H9 (cell line): ENCODE measurements at regions not wholly inside any gene's neighbourhood (a gene's known extent, or its start where the extent isn't known, plus 50 kb on each side); places are given as distances from the start of the nearest gene placed in this dataset.
A peak's percentile ranks its signal among the peaks of the same experiment; 100 is the strongest.

Experiments used
- DNase-seq: peaks from one replicate; pipeline ENCODE4 v3.0.0-alpha.2; 2017
- H2AFZ ChIP-seq: one replicate; pipeline ENCODE4 v1.6.1; 2013; ENCODE audit warnings: mild to moderate bottlenecking, low read length, control low read depth, moderate library complexity
- H2AK5ac ChIP-seq: 2 replicates; pipeline ENCODE4 v1.6.1; 2013; ENCODE audit warnings: low read length, control low read depth, mixed read lengths; ENCODE audit not compliant: insufficient read length
- H2BK120ac ChIP-seq: one replicate; pipeline ENCODE4 v1.6.1; 2013; ENCODE audit warnings: low read depth, mild to moderate bottlenecking, low read length, control low read depth, inconsistent platforms; ENCODE audit not compliant: poor library complexity, severe bottlenecking
- H2BK12ac ChIP-seq: 2 replicates; pipeline ENCODE4 v1.6.1; 2013; ENCODE audit warnings: low read length, control low read depth, mixed read lengths, low read depth; ENCODE audit not compliant: insufficient read length
- H2BK15ac ChIP-seq: 2 replicates; pipeline ENCODE4 v1.6.1; 2013; ENCODE audit warnings: low read depth, low read length, control low read depth
- H2BK20ac ChIP-seq: one replicate; pipeline ENCODE4 v1.6.1; 2013; ENCODE audit warnings: low read depth, mild to moderate bottlenecking, low read length, control low read depth, inconsistent platforms; ENCODE audit not compliant: poor library complexity, severe bottlenecking
- H2BK5ac ChIP-seq: 2 replicates; pipeline ENCODE4 v1.6.1; 2013; ENCODE audit warnings: low read length, control low read depth, mixed read lengths; ENCODE audit not compliant: insufficient read length
- H3K14ac ChIP-seq: 2 replicates; pipeline ENCODE4 v1.6.1; 2013; ENCODE audit warnings: low read length, control low read depth; ENCODE audit not compliant: insufficient read depth
- H3K18ac ChIP-seq: 2 replicates; pipeline ENCODE4 v1.6.1; 2013; ENCODE audit warnings: low read depth, mild to moderate bottlenecking, mixed read lengths, low read length, control low read depth; ENCODE audit not compliant: insufficient read length
- H3K23ac ChIP-seq: 2 replicates; pipeline ENCODE4 v1.6.1; 2013; ENCODE audit warnings: low read length, control low read depth, mixed read lengths, low read depth; ENCODE audit not compliant: insufficient read length
- H3K23me2 ChIP-seq: 2 replicates; pipeline ENCODE4 v1.6.1; 2013; ENCODE audit warnings: low read depth, mild to moderate bottlenecking, mixed read lengths, low read length, control low read depth; ENCODE audit not compliant: insufficient read length, poor library complexity, severe bottlenecking
- H3K27ac ChIP-seq: 2 replicates; pipeline ENCODE4 v1.5.1; 2013; ENCODE audit warnings: low read length, control low read depth, mixed read lengths, low read depth; ENCODE audit not compliant: insufficient read length
- H3K27me3 ChIP-seq: 2 replicates; pipeline ENCODE4 v1.6.1; 2013; ENCODE audit warnings: low read length, control low read depth, inconsistent platforms; ENCODE audit not compliant: insufficient read depth
- H3K4ac ChIP-seq: 2 replicates; pipeline ENCODE4 v1.6.1; 2013; ENCODE audit warnings: low read depth, mild to moderate bottlenecking, control low read depth, inconsistent platforms, low read length, moderate library complexity
- H3K4me1 ChIP-seq: 2 replicates; pipeline ENCODE4 v1.6.1; 2013; ENCODE audit warnings: low read length, control low read depth, inconsistent platforms; ENCODE audit not compliant: insufficient read depth
- H3K4me2 ChIP-seq: 2 replicates; pipeline ENCODE4 v1.6.1; 2013; ENCODE audit warnings: low read length, control low read depth, mixed read lengths; ENCODE audit not compliant: insufficient read length, insufficient read depth
- H3K56ac ChIP-seq: 2 replicates; pipeline ENCODE4 v1.6.1; 2013; ENCODE audit warnings: low read depth, mild to moderate bottlenecking, mixed read lengths, low read length, control low read depth; ENCODE audit not compliant: insufficient read length
- H3K79me1 ChIP-seq: 2 replicates; pipeline ENCODE4 v1.6.1; 2013; ENCODE audit warnings: low read depth, mild to moderate bottlenecking, moderate library complexity, low read length, control low read depth, inconsistent platforms; ENCODE audit not compliant: insufficient read depth, poor library complexity, severe bottlenecking
- H3K79me2 ChIP-seq: 2 replicates; pipeline ENCODE4 v1.6.1; 2013; ENCODE audit warnings: low read length, control low read depth, inconsistent platforms; ENCODE audit not compliant: insufficient read depth
- H3K9ac ChIP-seq: 2 replicates; pipeline ENCODE4 v1.6.1; 2013; ENCODE audit warnings: low read length, control low read depth, mixed read lengths; ENCODE audit not compliant: insufficient read length; ENCODE audit errors: extremely low read depth
- H3K9me3 ChIP-seq: one replicate; pipeline ENCODE4 v1.6.1; 2013; ENCODE audit warnings: low read depth, low read length, inconsistent platforms; ENCODE audit not compliant: control insufficient read depth
- H3T11ph ChIP-seq: one replicate; pipeline ENCODE4 v1.6.1; 2013; ENCODE audit warnings: mild to moderate bottlenecking, low read length, control low read depth, inconsistent platforms
- H4K20me1 ChIP-seq: one replicate; pipeline ENCODE4 v1.6.1; 2013; ENCODE audit not compliant: control insufficient read depth, insufficient read length, insufficient read depth
- H4K5ac ChIP-seq: 2 replicates; pipeline ENCODE4 v1.6.1; 2013; ENCODE audit warnings: low read depth, mild to moderate bottlenecking, mixed read lengths, low read length, control low read depth; ENCODE audit not compliant: insufficient read length
- H4K8ac ChIP-seq: replicated peaks from 2 replicates; pipeline ENCODE4 v1.6.1; 2013; ENCODE audit warnings: low read length, control low read depth, mixed read lengths, low read depth; ENCODE audit not compliant: insufficient read length
- H4K91ac ChIP-seq: 2 replicates; pipeline ENCODE4 v1.6.1; 2013; ENCODE audit warnings: low read depth, mild to moderate bottlenecking, moderate library complexity, mixed read lengths, low read length, control low read depth; ENCODE audit not compliant: insufficient read length
- H3K27ac Mint-ChIP-seq, 3 experiments: 2 replicates in 2 of 3; 3 replicates in 1 of 3; pipeline ENCODE4 v1.8.0; 2020 to 2021; ENCODE audit warnings: mixed read lengths in 3 of 3, mild to moderate bottlenecking in 1 of 3, moderate library complexity in 1 of 3
- H3K27me3 Mint-ChIP-seq: 2 replicates; pipeline ENCODE4 v1.8.0; 2021; ENCODE audit warnings: low read depth, mild to moderate bottlenecking, moderate library complexity, mixed read lengths
- H3K36me3 Mint-ChIP-seq, 3 experiments: 2 replicates in 2 of 3; 3 replicates in 1 of 3; pipeline ENCODE4 v1.8.0; 2020 to 2021; ENCODE audit warnings: low read depth in 3 of 3, mixed read lengths in 3 of 3; ENCODE audit not compliant: insufficient read depth in 1 of 3
- H3K4me1 Mint-ChIP-seq, 2 experiments: 2 replicates each; pipeline ENCODE4 v1.8.0; 2020; ENCODE audit warnings: mixed read lengths in 2 of 2
- H3K4me3 Mint-ChIP-seq, 2 experiments: 2 replicates in 1 of 2; 3 replicates in 1 of 2; pipeline ENCODE4 v1.8.0; 2020 to 2021; ENCODE audit warnings: mild to moderate bottlenecking in 2 of 2, mixed read lengths in 2 of 2, moderate library complexity in 1 of 2
- H3K9me3 Mint-ChIP-seq, 2 experiments: 2 replicates in 1 of 2; 3 replicates in 1 of 2; pipeline ENCODE4 v1.8.0; 2020; ENCODE audit warnings: mild to moderate bottlenecking in 2 of 2, mixed read lengths in 2 of 2, moderate library complexity in 1 of 2
- CTCF ChIP-seq: fragments of 200-600 bp; sonication (generic); conservative IDR thresholded peaks from 3 replicates; pipeline ENCODE4 v1.8.0; 2021; ENCODE audit warnings: antibody characterized with exemption, mild to moderate bottlenecking
- WGBS: extraction: QIAGEN DNeasy Blood & Tissue Kit; methylation state at CpG from one replicate; pipeline ENCODE4 v1.1.7; 2013; ENCODE audit warnings: missing lambda C conversion rate, low lambda C conversion rate, mixed read lengths; ENCODE audit not compliant: insufficient read length; ENCODE audit errors: extremely low coverage; 5-methylcytosine and 5-hydroxymethylcytosine counted together

GRCh38 chr11:27599217-27599616 is 92.6 kb upstream of the LIN7C start:
- Mint-ChIP-seq H3K27ac (no peak overlapping the region), H3K4me1 (peaks cover 7 to 13% of the 10 kb centered on the region in 2 experiments), H3K9me3 (peaks cover 0 to 3% of the 10 kb centered on the region in 2 experiments; a peak in 2 of 5 replicates), H3K4me3 (no peak overlapping the region), H3K36me3 (peaks cover 0 to 10% (median 0%) of the 10 kb centered on the region in 3 experiments; a peak in 3 of 7 replicates), H3K27me3 (peaks cover 8% of the 10 kb centered on the region)
- no peak overlapping the region for H3K56ac ChIP-seq
- no peak overlapping the region for H3K14ac ChIP-seq
- no peak overlapping the region for H4K91ac ChIP-seq
- H3K79me2 ChIP-seq = no peaks in the 10 kb centered on the region
- no peak overlapping the region for H2BK12ac ChIP-seq
- H2AK5ac ChIP-seq = no peak overlapping the region
- no peaks in the 10 kb centered on the region for H3K23me2 ChIP-seq
- peak; percentile 72 for DNase-seq
- no peak overlapping the region for H4K5ac ChIP-seq
- no peak overlapping the region for H2BK20ac ChIP-seq
- WGBS = no CpG with 5 or more reads among the region's 1 CpG
- H3K18ac ChIP-seq = no peak overlapping the region
- no peak overlapping the region for H4K8ac ChIP-seq
- peak; percentile 53 for TF ChIP-seq CTCF
- H3K4ac ChIP-seq = no peak overlapping the region
- no peak overlapping the region for H2BK15ac ChIP-seq
- no peak overlapping the region for H2BK5ac ChIP-seq
- no peak overlapping the region for H2BK120ac ChIP-seq
- H3K79me1 ChIP-seq = no peaks in the 10 kb centered on the region
- no peaks in the 10 kb centered on the region for H3K27me3 ChIP-seq
- no peak overlapping the region for H3K4me2 ChIP-seq
- no peak overlapping the region for H3T11ph ChIP-seq
- no peak overlapping the region for H3K9ac ChIP-seq
- H3K23ac ChIP-seq = no peak overlapping the region
- H3K9me3 ChIP-seq = no peaks in the 10 kb centered on the region
- H4K20me1 ChIP-seq = no peaks in the 10 kb centered on the region
- no peak overlapping the region for H2AFZ ChIP-seq
- H3K4me1 ChIP-seq = peaks cover 4% of the 10 kb centered on the region; the same call in 1 of the 2 replicates
- H3K27ac ChIP-seq = no peak overlapping the region
